ENCODE measurements at regions not wholly inside any gene's neighbourhood (a gene's known extent, or its start where the extent isn't known, plus 50 kb on each side); places are given as distances from the start of the nearest gene placed in this dataset.

DNA sequence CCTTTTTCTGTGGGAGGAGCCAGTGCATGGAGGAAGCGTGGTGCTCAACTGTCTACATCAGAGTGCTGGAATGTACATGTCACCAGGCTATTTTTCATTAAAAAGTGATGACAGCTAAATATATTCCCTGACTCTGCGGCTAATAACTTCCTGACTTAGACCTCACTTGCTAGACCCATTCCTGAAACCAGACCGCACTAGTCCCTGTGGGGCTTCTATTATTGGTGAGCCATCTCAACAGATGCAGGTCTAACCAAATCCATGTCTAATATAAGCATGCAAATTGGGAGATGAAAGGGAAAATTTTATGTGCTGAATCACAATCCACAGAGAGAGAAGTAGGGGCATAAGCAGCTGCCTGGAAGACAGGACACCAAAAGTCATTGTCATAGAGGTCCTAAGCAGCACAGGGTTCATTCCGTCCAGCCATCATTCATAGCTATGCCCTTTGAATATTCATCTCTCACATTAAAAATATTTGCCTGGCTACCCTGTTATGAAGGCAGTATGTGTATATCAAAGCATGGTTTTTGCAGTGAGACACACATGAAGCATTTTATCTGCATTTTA lies 110.9 kb upstream of the BLID start:
- TF ChIP-seq, protein P1, sequence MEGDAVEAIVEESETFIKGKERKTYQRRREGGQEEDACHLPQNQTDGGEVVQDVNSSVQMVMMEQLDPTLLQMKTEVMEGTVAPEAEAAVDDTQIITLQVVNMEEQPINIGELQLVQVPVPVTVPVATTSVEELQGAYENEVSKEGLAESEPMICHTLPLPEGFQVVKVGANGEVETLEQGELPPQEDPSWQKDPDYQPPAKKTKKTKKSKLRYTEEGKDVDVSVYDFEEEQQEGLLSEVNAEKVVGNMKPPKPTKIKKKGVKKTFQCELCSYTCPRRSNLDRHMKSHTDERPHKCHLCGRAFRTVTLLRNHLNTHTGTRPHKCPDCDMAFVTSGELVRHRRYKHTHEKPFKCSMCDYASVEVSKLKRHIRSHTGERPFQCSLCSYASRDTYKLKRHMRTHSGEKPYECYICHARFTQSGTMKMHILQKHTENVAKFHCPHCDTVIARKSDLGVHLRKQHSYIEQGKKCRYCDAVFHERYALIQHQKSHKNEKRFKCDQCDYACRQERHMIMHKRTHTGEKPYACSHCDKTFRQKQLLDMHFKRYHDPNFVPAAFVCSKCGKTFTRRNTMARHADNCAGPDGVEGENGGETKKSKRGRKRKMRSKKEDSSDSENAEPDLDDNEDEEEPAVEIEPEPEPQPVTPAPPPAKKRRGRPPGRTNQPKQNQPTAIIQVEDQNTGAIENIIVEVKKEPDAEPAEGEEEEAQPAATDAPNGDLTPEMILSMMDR (IDR thresholded peaks at IDR 0.05 in 8 of 11, conservative IDR thresholded peaks at IDR 0.05 in 3 of 11), result no peak
- TF ChIP-seq POLR2A (IDR thresholded peaks at IDR 0.05), result no peak
